Pancreas (tissue), 10 donors: ENCODE measurements at regions not wholly inside any gene's neighbourhood (a gene's known extent, or its start where the extent isn't known, plus 50 kb on each side); places are given as distances from the start of the nearest gene placed in this dataset.

Experiments used
- ATAC-seq, 4 donors: fragments of 200-7000 bp; cut with Tn5 transposase; one replicate each; pipeline versions ENCODE4 v1.8.0 to v1.9.1; 2020; ENCODE audit warnings: mild to moderate bottlenecking in 4 of 4, moderate library complexity in 4 of 4
- DNase-seq, 6 donors: peaks; one replicate each; pipeline ENCODE4 v3.0.0-alpha.2; 2020
- FAIRE-seq: peaks from 2 replicates; lab custom pipeline; 2012; peaks lifted over from hg19 to GRCh38; lab: Jason Lieb, UNC
- H3K27ac ChIP-seq, 4 donors: fragments of 200-600 bp; sonication (generic); 1 replicate in 3 of 4; 2 replicates in 1 of 4; pipeline versions ENCODE4 v1.5.0 to v1.8.0; 2020
- H3K27me3 ChIP-seq, 4 donors: fragments of 200-600 bp; one replicate each; pipeline ENCODE4 v1.8.0; 2021
- H3K36me3 ChIP-seq, 3 donors: fragments of 200-600 bp; sonication (generic) in 1 of 3; one replicate each; pipeline versions ENCODE4 v1.5.0 to v1.8.0; 2020 to 2021
- H3K4me1 ChIP-seq, 3 donors: fragments of 200-600 bp; one replicate each; pipeline ENCODE4 v1.8.0; 2021
- H3K4me3 ChIP-seq, 4 donors: fragments of 200-600 bp; sonication (generic) in 2 of 4; one replicate each; pipeline versions ENCODE4 v1.5.0 to v1.8.0; 2020 to 2021
- H3K9me3 ChIP-seq, 4 donors: fragments of 200-600 bp; one replicate each; pipeline ENCODE4 v1.8.0; 2021
- WGBS, 2 donors: extraction: QIAGEN DNeasy Blood & Tissue Kit; methylation state at CpG; one replicate each; pipeline ENCODE4 v1.1.7; 2013; 5-methylcytosine and 5-hydroxymethylcytosine counted together
- intact Hi-C, 3 donors: fragments of 100-400 bp; cut with DNase I; formaldehyde crosslinking; loops; one replicate each; pipeline versions ENCODE4 v1.11.1 to v1.14.2; 2022
- TF ChIP-seq, protein P1 (sequence below), 4 donors: fragments of 200-600 bp; sonication (generic) in 3 of 4; IDR thresholded peaks; one replicate each; pipeline versions ENCODE4 v1.5.0 to v1.8.0; 2021; ENCODE audit warnings: antibody characterized with exemption in 4 of 4
- donor health status: healthy with polysubstance abuse.
- donor health status: DM: no; HTN: no; CAD: no; lungs with moderate emphysema.
- donor health status: DM: no; HTN: no; CAD: no.
- donor health status: control.
- donor health status: control.
- donor health status: Bipolar disorder and iron deficiency.
- donor health status: DM: yes; HTN: yes; CAD: no.
- donor health status: DM: no; HTN: no; CAD: no.
- donor health status: DM: no; HTN: no; CAD: no.
- donor health status: DM: yes; HTN: yes; CAD: no.

DNA sequence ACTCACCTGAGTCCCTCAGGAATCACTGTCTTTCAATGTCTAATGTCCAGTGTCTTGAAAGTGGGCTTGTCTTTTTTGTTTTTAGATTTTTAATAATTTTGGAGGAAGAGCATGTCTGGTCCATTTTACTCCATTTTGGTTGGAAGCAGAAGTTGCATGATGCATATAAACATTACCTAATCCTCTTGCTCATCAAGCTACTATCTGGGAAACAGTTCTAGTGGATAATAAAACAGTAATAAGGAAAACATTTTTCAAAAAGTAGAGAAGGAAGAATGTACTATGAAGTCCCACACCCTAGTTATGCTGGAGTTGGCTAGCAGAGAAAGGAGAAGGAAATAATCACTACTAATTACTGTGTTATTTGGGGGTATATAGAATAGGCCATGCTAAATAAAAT, 263.7 kb downstream of the ETAA1 start:
- Histone ChIP-seq H3K4me1 (no peaks in the 10 kb centered on the region), H3K27me3 (no peaks in the 10 kb centered on the region), H3K9me3 (no peaks in the 10 kb centered on the region), H3K27ac (no peak overlapping the region), H3K36me3 (no peaks in the 10 kb centered on the region), H3K4me3 (no peak overlapping the region)
- DNase-seq (no peak), FAIRE-seq (no peak), ATAC-seq (no peak)
- intact Hi-C loops = no loop called here
- TF ChIP-seq, protein P1, sequence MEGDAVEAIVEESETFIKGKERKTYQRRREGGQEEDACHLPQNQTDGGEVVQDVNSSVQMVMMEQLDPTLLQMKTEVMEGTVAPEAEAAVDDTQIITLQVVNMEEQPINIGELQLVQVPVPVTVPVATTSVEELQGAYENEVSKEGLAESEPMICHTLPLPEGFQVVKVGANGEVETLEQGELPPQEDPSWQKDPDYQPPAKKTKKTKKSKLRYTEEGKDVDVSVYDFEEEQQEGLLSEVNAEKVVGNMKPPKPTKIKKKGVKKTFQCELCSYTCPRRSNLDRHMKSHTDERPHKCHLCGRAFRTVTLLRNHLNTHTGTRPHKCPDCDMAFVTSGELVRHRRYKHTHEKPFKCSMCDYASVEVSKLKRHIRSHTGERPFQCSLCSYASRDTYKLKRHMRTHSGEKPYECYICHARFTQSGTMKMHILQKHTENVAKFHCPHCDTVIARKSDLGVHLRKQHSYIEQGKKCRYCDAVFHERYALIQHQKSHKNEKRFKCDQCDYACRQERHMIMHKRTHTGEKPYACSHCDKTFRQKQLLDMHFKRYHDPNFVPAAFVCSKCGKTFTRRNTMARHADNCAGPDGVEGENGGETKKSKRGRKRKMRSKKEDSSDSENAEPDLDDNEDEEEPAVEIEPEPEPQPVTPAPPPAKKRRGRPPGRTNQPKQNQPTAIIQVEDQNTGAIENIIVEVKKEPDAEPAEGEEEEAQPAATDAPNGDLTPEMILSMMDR (IDR thresholded peaks at IDR 0.05) = no peak

DNA sequence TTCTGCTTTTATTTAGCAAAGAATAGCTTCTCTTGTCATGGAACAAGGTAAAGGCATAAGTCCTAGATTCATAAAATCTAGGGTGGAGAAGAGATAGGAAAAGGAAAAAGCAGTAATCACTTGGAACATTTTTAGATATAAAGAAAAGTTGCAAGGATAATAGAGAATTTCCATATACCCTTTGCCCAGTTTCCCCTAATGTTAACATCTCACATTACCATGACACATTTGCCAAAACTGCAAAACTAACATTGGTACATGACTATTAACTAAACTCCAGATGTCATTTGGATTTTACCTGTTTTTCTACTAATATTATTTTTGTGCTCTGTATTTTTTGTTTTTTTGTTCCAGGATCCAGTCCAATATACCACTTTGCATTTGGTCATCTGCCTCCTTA, 265.1 kb downstream of the ETAA1 start:
- intact Hi-C loops = no loop called here
- no peak for FAIRE-seq
- no peak overlapping the region for H3K4me3 ChIP-seq
- no peaks in the 10 kb centered on the region for H3K27me3 ChIP-seq
- H3K36me3 ChIP-seq = no peaks in the 10 kb centered on the region
- TF ChIP-seq, protein P1 (IDR thresholded peaks at IDR 0.05) = no peak
- DNase-seq = no peak
- H3K4me1 ChIP-seq = no peaks in the 10 kb centered on the region
- no peaks in the 10 kb centered on the region for H3K9me3 ChIP-seq
- ATAC-seq = no peak
- H3K27ac ChIP-seq = no peak overlapping the region

DNA sequence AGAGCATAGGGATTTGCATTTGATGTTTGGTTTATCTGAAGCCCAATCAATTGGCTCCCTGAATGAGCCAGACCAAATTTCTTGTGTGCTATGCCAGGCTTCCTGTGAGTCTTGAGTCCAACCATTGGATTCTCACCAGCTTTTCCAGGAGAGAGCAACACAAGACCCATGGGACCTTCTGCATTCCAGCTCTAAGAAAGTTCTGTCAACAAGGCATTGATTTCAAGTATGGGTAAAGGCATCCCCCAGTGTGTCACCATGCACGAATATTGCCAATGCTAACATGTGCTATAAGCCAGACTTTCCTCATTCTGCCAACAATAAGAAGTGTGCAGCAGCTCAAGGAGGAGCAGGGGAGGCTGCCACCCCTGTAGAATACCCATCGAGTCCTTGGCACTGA, 266.6 kb downstream of the ETAA1 start:
- no peak for ATAC-seq
- 79 to 84% methylated on average over 2 of the region's 2 CpGs for WGBS, 2 donors
- no peak overlapping the region for H3K4me3 ChIP-seq
- no peak overlapping the region for H3K27ac ChIP-seq
- no peaks in the 10 kb centered on the region for H3K36me3 ChIP-seq
- H3K9me3 ChIP-seq = no peaks in the 10 kb centered on the region
- DNase-seq = no peak
- TF ChIP-seq, protein P1 (IDR thresholded peaks at IDR 0.05) = no peak
- H3K4me1 ChIP-seq = no peaks in the 10 kb centered on the region
- no peaks in the 10 kb centered on the region for H3K27me3 ChIP-seq
- no peak for FAIRE-seq
- intact Hi-C loops = no loop called here

DNA sequence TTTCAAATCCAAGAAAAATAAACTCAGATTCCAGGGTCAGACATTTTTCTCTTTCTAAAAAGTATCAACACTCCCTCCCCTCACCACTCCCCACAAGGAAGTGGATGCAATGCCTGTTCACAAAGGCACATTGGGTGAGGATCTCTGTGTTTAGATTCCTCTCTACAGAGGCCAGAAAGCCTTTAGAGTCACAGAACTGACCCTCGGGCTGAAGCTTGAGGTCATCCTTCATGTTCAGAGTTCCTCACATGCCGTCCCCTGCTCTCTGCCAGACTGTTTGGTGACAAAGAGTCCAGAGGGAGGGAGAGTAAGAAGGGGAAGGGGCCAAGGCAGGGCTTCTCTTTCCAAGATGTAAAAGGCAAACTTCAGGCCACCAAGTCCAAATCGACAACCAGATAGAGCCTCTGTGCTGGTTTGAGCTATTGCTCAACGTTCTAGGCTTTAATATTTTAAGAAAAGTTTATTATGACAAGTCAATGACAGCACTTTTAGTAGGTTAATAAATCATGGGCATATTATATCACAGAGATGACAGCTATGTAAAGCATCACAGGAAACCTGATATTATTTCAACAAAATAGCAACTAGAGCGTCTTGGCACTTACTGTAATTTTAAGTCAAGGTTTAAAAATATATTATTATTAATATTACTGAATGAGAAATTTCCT, 269.4 kb downstream of the ETAA1 start:
- H3K4me3 ChIP-seq = no peak overlapping the region
- DNase-seq (no peak), FAIRE-seq (no peak), ATAC-seq (no peak)
- H3K27me3 ChIP-seq = no peaks in the 10 kb centered on the region
- TF ChIP-seq, protein P1 (IDR thresholded peaks at IDR 0.05) = no peak
- H3K36me3 ChIP-seq = no peaks in the 10 kb centered on the region
- H3K27ac ChIP-seq = no peak overlapping the region
- intact Hi-C loops = no loop called here
- H3K4me1 ChIP-seq = no peaks in the 10 kb centered on the region
- WGBS, 2 donors = 71 to 77% methylated on average over 5 of the region's 5 CpGs
- H3K9me3 ChIP-seq = no peaks in the 10 kb centered on the region

DNA sequence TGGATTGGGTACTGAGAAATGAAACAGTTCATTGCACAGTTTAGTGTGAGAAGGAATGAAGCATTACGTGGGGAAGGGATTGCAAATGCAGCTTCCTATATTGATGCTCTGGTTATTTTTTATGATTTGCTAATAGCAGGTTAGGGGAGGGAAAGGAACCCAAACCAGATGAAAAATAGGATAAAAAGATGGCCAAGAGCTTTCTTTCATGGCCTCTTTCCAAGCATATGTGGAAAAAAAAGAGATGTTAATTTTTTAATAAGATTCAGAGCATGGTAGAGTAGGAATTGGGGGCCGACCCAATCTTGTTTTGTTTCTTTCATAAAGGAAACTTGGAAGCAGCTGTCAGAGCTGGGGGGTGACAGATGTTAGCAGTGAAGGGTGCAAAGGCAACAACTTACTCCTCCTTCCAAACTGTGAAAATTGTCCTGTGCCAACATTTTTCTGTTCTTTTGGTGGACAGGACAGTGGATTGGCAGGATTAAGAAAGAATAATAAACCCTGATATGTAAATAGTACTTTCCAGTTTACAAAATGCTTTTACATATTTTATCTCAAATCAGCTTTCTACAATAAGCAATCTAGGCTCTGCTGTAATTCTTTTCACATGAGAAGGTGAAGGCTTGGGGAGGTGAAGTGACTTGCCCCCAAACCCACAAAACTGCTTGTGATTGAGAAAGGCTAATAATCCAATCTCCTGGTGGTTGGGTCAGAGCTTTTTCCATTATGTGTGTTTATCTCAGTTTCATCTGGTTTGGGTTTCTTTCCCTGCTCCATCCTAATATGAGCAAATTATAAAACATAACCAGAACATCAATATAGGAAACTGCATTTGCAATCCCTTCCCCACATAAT, 270.1 kb downstream of the ETAA1 start:
- Histone ChIP-seq H3K27ac (no peak overlapping the region), H3K4me1 (no peaks in the 10 kb centered on the region), H3K27me3 (no peaks in the 10 kb centered on the region), H3K9me3 (no peaks in the 10 kb centered on the region), H3K36me3 (no peaks in the 10 kb centered on the region), H3K4me3 (no peak overlapping the region)
- TF ChIP-seq, protein P1 (IDR thresholded peaks at IDR 0.05) = no peak
- no peak for ATAC-seq
- DNase-seq = no peak
- 83 to 86% methylated on average over 2 of the region's 2 CpGs for whole genome bisulfite sequencing, 2 donors
- intact Hi-C loops = no loop called here
- no peak for FAIRE-seq
